Fibroblast of mammary gland (primary cell): ENCODE measurements at regions not wholly inside any gene's neighbourhood (a gene's known extent, or its start where the extent isn't known, plus 50 kb on each side); places are given as distances from the start of the nearest gene placed in this dataset.

Source experiments
- DNase-seq: peaks from one replicate; pipeline ENCODE4 v3.0.0-alpha.2; 2010; ENCODE audit warnings: low read depth
- H3K4me3 ChIP-seq: 2 replicates; pipeline ENCODE4 v1.5.1; 2011; ENCODE audit warnings: low read depth, mild to moderate bottlenecking, low read length, moderate library complexity; ENCODE audit not compliant: control insufficient read depth
- TF ChIP-seq, protein P1 (sequence below): conservative IDR thresholded peaks from 2 replicates; pipeline ENCODE4 v1.5.1; 2011; ENCODE audit warnings: low read depth, low read length, inconsistent platforms; ENCODE audit not compliant: control insufficient read depth, insufficient read depth

DNA sequence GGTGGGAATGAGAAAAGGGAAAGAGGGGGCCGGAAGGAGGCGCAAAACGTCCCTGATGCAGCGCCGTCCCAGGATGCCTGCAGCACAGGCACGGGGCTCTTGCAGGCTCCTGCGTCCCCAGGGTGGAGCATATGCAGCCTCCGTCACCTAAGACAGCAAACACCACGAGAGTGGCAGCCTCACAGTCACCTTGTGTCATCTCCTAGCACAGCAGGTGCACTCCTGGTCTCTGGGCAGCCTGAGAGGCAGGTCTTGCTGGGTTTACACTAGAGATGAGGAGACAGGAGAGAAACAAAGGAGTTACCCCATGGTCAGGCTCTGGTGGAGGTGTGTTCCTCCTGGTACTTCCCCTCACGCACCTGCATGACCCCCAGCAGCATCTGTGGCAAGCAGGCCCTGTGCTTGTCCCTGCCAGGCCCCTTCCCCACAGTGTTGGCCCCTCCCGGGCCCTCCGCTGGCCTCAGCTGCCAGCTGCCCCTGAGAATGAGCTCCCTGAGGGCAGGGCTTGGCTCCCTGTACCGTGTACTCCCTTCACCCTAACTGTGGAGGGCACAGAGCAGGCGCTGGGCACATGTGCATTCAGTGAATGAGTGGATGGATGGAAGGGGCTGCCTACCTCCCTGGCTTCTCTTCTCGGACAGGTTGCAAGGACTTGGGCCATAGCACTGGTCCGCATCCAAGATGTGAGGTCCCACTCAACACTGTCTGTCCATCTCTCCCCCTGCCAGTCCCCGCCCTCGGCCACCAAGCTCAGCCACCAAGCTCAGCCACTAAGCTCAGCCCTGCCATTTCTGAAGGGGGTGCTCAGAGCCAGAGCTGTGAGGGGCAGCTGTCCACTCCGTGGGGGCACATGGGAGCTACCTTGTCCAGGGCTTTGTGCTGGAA lies 988.6 kb downstream of the BRD1 start:
- TF ChIP-seq, protein P1, sequence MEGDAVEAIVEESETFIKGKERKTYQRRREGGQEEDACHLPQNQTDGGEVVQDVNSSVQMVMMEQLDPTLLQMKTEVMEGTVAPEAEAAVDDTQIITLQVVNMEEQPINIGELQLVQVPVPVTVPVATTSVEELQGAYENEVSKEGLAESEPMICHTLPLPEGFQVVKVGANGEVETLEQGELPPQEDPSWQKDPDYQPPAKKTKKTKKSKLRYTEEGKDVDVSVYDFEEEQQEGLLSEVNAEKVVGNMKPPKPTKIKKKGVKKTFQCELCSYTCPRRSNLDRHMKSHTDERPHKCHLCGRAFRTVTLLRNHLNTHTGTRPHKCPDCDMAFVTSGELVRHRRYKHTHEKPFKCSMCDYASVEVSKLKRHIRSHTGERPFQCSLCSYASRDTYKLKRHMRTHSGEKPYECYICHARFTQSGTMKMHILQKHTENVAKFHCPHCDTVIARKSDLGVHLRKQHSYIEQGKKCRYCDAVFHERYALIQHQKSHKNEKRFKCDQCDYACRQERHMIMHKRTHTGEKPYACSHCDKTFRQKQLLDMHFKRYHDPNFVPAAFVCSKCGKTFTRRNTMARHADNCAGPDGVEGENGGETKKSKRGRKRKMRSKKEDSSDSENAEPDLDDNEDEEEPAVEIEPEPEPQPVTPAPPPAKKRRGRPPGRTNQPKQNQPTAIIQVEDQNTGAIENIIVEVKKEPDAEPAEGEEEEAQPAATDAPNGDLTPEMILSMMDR, result no peak
- H3K4me3 ChIP-seq, result no peak overlapping the region
- no peak for DNase-seq

DNA sequence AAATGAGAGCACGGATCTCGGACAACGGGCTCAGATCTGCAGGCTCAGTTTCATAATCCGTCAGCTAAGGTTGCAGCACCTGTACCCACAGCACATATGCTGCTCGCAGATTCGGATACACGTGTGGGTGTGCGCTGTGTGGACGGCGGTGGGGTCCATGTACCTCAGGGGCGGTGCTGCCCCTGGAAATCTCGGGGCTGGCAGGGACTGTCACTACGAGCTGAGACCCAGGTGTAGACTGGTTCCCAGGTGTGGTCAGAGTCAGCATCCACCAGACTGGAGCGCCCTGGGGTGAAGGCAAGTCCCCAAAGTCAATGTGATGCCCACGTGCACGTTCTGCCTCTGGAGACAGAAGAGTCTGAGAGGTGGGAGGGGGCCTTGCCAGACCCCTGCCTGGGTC lies 989.3 kb downstream of the BRD1 start:
- DNase-seq, result no peak
- TF ChIP-seq, protein P1, result no peak
- H3K4me3 ChIP-seq, result no peak overlapping the region

DNA sequence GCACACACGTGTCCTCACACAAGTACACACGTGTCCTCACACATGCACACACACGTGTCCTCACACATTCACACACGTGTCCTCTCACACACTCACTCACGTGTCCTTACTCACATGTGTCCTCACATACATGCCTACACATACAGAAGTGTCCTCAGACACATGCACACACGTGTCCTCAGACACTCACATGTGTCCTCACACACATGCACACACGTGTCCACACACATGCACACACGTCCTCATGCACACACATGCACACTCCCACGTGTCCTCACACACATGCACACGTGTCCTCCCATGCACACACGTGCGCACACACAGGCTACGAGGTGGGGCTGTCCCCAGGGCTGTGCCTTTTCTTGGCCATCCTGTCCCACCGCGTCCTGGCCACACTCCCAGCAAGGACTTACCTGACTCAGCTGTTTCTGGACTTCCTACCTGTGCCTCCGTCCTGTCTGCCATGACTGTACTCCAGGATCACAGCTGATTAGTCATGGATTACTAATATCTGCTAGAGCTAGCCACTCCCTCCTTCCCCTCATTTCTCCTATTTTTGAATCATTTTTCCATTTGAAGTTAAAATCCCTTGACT lies 990.2 kb downstream of the BRD1 start:
- H3K4me3 ChIP-seq, result no peak overlapping the region
- DNase-seq, result no peak
- TF ChIP-seq, protein P1, result no peak

DNA sequence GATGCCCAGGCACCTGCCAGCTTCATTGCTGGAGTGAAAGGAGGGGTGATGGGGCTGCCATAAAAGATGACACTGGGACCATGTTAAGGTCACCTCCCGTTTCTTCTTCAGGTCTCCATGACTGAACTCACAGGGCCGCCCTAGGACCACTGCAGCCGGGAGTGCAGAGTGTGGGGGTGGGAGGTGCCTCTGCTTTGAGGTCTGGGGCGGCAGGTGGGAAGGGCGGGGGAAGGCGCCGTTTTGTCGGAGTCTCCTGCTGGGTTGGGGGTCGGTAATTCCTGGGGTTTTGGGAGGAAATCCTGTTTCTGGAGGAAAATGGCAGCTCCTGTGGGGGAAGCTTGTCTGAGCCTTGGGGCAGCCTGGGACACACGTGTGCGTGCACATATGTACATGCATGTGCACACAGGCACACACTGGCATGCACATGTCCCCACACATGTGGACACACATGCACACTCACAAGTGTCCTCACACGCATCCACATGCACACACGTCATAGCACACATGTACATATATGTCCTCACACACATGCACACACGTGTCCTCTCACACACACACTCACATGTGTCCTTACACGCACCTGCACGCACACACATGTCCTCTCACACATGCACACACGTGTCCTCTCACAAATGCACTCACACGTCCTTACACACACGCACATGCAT lies 990.9 kb downstream of the BRD1 start:
- no peak overlapping the region for H3K4me3 ChIP-seq
- TF ChIP-seq, protein P1, result no peak

GRCh38 chr22:48835857-48836672 lies 991.6 kb downstream of the BRD1 start:
- H3K4me3 ChIP-seq, result no peak overlapping the region
- TF ChIP-seq, protein P1, result no peak
- DNase-seq, result no peak

More for the DNA sequence above, 990.9 kb downstream of the BRD1 start:
- DNase-seq, result no peak

GRCh38 chr22:48835364-48835763 lies 992.3 kb downstream of the BRD1 start:
- no peak overlapping the region for H3K4me3 ChIP-seq
- TF ChIP-seq, protein P1, result no peak
- DNase-seq, result no peak
